Lower lobe of right lung (tissue), 2 donors: ENCODE measurements at regions not wholly inside any gene's neighbourhood (a gene's known extent, or its start where the extent isn't known, plus 50 kb on each side); places are given as distances from the start of the nearest gene placed in this dataset.

ENCODE experiments used
- ATAC-seq, 2 donors: fragments of 200-7000 bp; cut with Tn5 transposase; one replicate each; pipeline ENCODE4 v1.9.1; 2020 to 2022; ENCODE audit warnings: mild to moderate bottlenecking in 2 of 2, moderate library complexity in 2 of 2
- DNase-seq: peaks from one replicate; pipeline ENCODE4 v3.0.0-alpha.2; 2020
- H3K27ac ChIP-seq: fragments of 200-600 bp; one replicate; pipeline ENCODE4 v1.8.0; 2022
- H3K27me3 ChIP-seq: fragments of 200-600 bp; one replicate; pipeline ENCODE4 v1.8.0; 2022; ENCODE audit warnings: low read depth
- H3K36me3 ChIP-seq: fragments of 200-600 bp; one replicate; pipeline ENCODE4 v1.8.0; 2022; ENCODE audit warnings: mild to moderate bottlenecking
- H3K4me1 ChIP-seq: fragments of 200-600 bp; one replicate; pipeline ENCODE4 v1.8.0; 2022
- H3K4me3 ChIP-seq: fragments of 200-600 bp; one replicate; pipeline ENCODE4 v1.8.0; 2022; ENCODE audit warnings: mild to moderate bottlenecking
- H3K9me3 ChIP-seq: fragments of 200-600 bp; one replicate; pipeline ENCODE4 v1.8.0; 2022
- CTCF ChIP-seq: fragments of 200-600 bp; IDR thresholded peaks from one replicate; pipeline ENCODE4 v1.8.0; 2022; ENCODE audit warnings: antibody characterized with exemption, mild to moderate bottlenecking
- intact Hi-C: fragments of 100-400 bp; cut with DNase I; formaldehyde crosslinking; loops from one replicate; pipeline ENCODE4 v1.11.0; 2022
- donor health status: DM: no; HTN: yes; CAD: no; lungs with severe emphysema.

GRCh38 chr19:28168557-28168956 is 1044.4 kb downstream of the UQCRFS1 start:
- ATAC-seq (no peak), DNase-seq (no peak)
- intact Hi-C loops = no loop called here
- no peak for TF ChIP-seq CTCF
- Histone ChIP-seq H3K27me3 (no peaks in the 10 kb centered on the region), H3K4me1 (no peaks in the 10 kb centered on the region), H3K9me3 (no peaks in the 10 kb centered on the region), H3K27ac (no peak overlapping the region), H3K36me3 (no peaks in the 10 kb centered on the region), H3K4me3 (no peak overlapping the region)

- DNase-seq = no peak
- H3K4me1 ChIP-seq = no peaks in the 10 kb centered on the region
- H3K36me3 ChIP-seq = no peaks in the 10 kb centered on the region
- no peaks in the 10 kb centered on the region for H3K9me3 ChIP-seq
- intact Hi-C loops = no loop called here
- H3K27ac ChIP-seq = no peak overlapping the region
- ATAC-seq = no peak
- no peak overlapping the region for H3K4me3 ChIP-seq
- no peak for TF ChIP-seq CTCF
- no peaks in the 10 kb centered on the region for H3K27me3 ChIP-seq
These were observed 1046.9 kb downstream of the UQCRFS1 start for GRCh38 chr19:28166025-28166424.

- TF ChIP-seq CTCF = no peak
- H3K4me1 ChIP-seq = no peaks in the 10 kb centered on the region
- intact Hi-C loops = no loop called here
- H3K27me3 ChIP-seq = no peaks in the 10 kb centered on the region
- H3K27ac ChIP-seq = no peak overlapping the region
- no peaks in the 10 kb centered on the region for H3K36me3 ChIP-seq
- ATAC-seq (no peak), DNase-seq (no peak)
- peaks cover 5% of the 10 kb centered on the region for H3K9me3 ChIP-seq
- no peak overlapping the region for H3K4me3 ChIP-seq
These were observed 1048.7 kb downstream of the UQCRFS1 start for GRCh38 chr19:28164214-28164613.

GRCh38 chr19:28159065-28159464 is 1053.9 kb downstream of the UQCRFS1 start:
- TF ChIP-seq CTCF = no peak
- H3K4me1 ChIP-seq = no peaks in the 10 kb centered on the region
- no peak overlapping the region for H3K4me3 ChIP-seq
- H3K27me3 ChIP-seq = no peaks in the 10 kb centered on the region
- intact Hi-C loops = no loop called here
- DNase-seq = no peak
- no peaks in the 10 kb centered on the region for H3K36me3 ChIP-seq
- H3K27ac ChIP-seq = no peak overlapping the region
- no peak for ATAC-seq
- peaks cover 5% of the 10 kb centered on the region for H3K9me3 ChIP-seq

- DNase-seq = no peak
- TF ChIP-seq CTCF = no peak
- no peaks in the 10 kb centered on the region for H3K36me3 ChIP-seq
- no peaks in the 10 kb centered on the region for H3K9me3 ChIP-seq
- ATAC-seq = no peak
- H3K27ac ChIP-seq = no peak overlapping the region
- intact Hi-C loops = no loop called here
- no peaks in the 10 kb centered on the region for H3K27me3 ChIP-seq
- no peaks in the 10 kb centered on the region for H3K4me1 ChIP-seq
- H3K4me3 ChIP-seq = no peak overlapping the region
These were observed 1057.7 kb downstream of the UQCRFS1 start for GRCh38 chr19:28155265-28155664.

GRCh38 chr19:28154077-28154476 is 1058.9 kb downstream of the UQCRFS1 start:
- intact Hi-C loops = no loop called here
- ATAC-seq (no peak), DNase-seq (no peak)

More at GRCh38 chr19:28154077-28154476, 1058.9 kb downstream of the UQCRFS1 start:
- Histone ChIP-seq H3K27me3 (no peaks in the 10 kb centered on the region), H3K4me3 (no peak overlapping the region), H3K27ac (no peak overlapping the region), H3K4me1 (no peaks in the 10 kb centered on the region), H3K9me3 (no peaks in the 10 kb centered on the region), H3K36me3 (no peaks in the 10 kb centered on the region)
- TF ChIP-seq CTCF = no peak
